ENCODE measurements at regions not wholly inside any gene's neighbourhood (a gene's known extent, or its start where the extent isn't known, plus 50 kb on each side); places are given as distances from the start of the nearest gene placed in this dataset.
"Not testable (repeated sequence)": the region's sequence is repeated elsewhere in the genome, so short reads cannot be mapped to it uniquely, and the experiment has no call there.

DNA sequence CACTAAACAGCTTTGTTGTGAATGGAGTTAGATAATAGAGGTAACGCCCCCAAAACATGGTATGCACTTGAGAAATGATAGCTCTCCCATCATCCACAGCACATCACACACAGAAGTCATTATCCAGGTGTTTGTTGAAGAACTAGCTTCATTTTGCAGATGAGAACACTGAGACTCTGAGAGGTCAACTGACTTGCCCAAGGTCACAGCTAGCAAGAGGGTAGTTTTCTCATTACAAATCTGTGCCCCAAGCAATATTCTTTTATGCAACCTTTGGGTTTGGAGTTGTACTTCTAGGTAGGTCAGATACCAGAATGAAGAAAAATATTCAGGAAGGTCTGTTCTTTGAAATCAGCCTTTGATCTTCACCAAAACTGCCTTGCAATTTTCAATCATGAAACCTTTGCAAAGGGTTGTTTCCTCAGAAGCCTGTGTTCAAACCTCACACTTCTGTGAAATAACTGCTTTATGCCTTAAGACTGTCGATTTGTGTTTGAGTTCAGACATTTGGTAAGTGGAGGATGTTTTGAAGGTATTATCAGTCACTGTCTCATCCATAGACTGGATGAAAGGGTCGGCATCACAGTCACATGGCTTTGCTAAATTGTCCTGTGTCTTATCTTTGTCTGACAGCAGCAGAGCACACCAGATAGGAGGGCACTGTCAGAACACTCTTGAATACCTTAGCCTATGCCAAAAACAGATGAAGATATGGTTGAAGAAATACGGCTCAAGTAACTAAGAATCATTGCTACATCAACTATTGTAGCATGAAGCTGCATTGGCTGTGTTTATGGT, 233.2 kb upstream of the BTG1 start:
- Histone ChIP-seq H3K27ac (no peak overlapping the region), H3K9me3 (no peaks in the 10 kb centered on the region), H3K4me3 (no peak overlapping the region), H3K4me1 (no peaks in the 10 kb centered on the region), H3K27me3 (no peaks in the 10 kb centered on the region), H3K36me3 (no peaks in the 10 kb centered on the region)
- intact Hi-C loops (cut with DNase I) = loop anchor here in 1 of 10 donors (10.0 kb wide), 1 partner anchor 196 kb away; no protein-coding TSS in a partner anchor
- TF ChIP-seq POLR2A (IDR thresholded peaks at IDR 0.05) = no peak
- TF ChIP-seq, protein P1, sequence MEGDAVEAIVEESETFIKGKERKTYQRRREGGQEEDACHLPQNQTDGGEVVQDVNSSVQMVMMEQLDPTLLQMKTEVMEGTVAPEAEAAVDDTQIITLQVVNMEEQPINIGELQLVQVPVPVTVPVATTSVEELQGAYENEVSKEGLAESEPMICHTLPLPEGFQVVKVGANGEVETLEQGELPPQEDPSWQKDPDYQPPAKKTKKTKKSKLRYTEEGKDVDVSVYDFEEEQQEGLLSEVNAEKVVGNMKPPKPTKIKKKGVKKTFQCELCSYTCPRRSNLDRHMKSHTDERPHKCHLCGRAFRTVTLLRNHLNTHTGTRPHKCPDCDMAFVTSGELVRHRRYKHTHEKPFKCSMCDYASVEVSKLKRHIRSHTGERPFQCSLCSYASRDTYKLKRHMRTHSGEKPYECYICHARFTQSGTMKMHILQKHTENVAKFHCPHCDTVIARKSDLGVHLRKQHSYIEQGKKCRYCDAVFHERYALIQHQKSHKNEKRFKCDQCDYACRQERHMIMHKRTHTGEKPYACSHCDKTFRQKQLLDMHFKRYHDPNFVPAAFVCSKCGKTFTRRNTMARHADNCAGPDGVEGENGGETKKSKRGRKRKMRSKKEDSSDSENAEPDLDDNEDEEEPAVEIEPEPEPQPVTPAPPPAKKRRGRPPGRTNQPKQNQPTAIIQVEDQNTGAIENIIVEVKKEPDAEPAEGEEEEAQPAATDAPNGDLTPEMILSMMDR (IDR thresholded peaks at IDR 0.05) = no peak
- 60 to 67% (median 62%) methylated on average over 4 of the region's 4 CpGs for WGBS, 4 donors
- DNase-seq = no peak
- peak in 1 of 4 donors; percentile 20 for ATAC-seq

- not testable (repeated sequence) for H3K9me3 ChIP-seq, DNase-seq, H3K27me3 ChIP-seq, H3K4me1 ChIP-seq, H3K27ac ChIP-seq, H3K4me3 ChIP-seq, H3K36me3 ChIP-seq, ATAC-seq
- 97 to 100% (median 99%) methylated on average over 3 of the region's 3 CpGs for WGBS, 4 donors
- intact Hi-C loops (cut with DNase I) = loop anchor here in 1 of 10 donors (10.0 kb wide), 1 partner anchor 199 kb away; no protein-coding TSS in a partner anchor
Observed at GRCh38 chr12:92375504-92375903, 229.9 kb upstream of the BTG1 start.

GRCh38 chr12:92370828-92371227, 225.2 kb upstream of the BTG1 start:
- Histone ChIP-seq H3K4me3 (no peak overlapping the region), H3K27me3 (no peaks in the 10 kb centered on the region), H3K9me3 (no peaks in the 10 kb centered on the region), H3K4me1 (no peaks in the 10 kb centered on the region), H3K36me3 (no peaks in the 10 kb centered on the region), H3K27ac (no peak overlapping the region)
- intact Hi-C loops (cut with DNase I) = loop anchor here in 1 of 10 donors (10.0 kb wide), 1 partner anchor 204 kb away; no protein-coding TSS in a partner anchor
- TF ChIP-seq, protein P1 (IDR thresholded peaks at IDR 0.05) = no peak
- no peak for TF ChIP-seq POLR2A (IDR thresholded peaks at IDR 0.05)
- no peak for DNase-seq
- no peak for ATAC-seq

DNA sequence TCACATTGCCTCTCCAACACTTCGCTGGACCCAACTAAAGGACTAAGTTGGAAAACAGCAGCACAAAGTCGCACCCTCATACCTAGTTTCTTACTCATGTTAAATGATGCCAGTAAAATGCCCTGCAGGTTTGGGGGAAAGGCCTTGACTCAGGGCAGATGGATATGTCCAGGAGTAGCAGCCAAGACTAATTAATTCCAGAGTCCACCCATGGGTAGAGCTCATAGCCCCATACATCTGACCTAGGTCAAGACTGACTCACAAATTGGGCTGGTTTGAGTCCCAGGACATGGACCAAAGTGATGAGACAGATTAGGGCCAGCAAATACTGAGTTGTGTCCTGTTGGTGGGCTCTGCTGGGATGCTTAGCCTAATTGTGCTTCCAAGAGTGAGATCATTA, 224.0 kb upstream of the BTG1 start:
- H3K9me3 ChIP-seq = no peaks in the 10 kb centered on the region
- no peak for TF ChIP-seq POLR2A (IDR thresholded peaks at IDR 0.05)
- TF ChIP-seq, protein P1 (IDR thresholded peaks at IDR 0.05) = no peak
- H3K4me1 ChIP-seq = peaks cover 0 to 5% (median 0%) of the 10 kb centered on the region in 12 donors
- DNase-seq (no peak), ATAC-seq (peak in 2 of 4 donors; percentile 41 to 51)
- no peaks in the 10 kb centered on the region for H3K36me3 ChIP-seq
- intact Hi-C loops (cut with DNase I) = loop anchor here in 1 of 10 donors (10.0 kb wide), 1 partner anchor 205 kb away; no protein-coding TSS in a partner anchor
- WGBS, 4 donors = 85 to 96% (median 92%) methylated on average over 2 of the region's 2 CpGs
- H3K27ac ChIP-seq = no peak overlapping the region
- H3K4me3 ChIP-seq = no peak overlapping the region
- H3K27me3 ChIP-seq = no peaks in the 10 kb centered on the region

All from heart left ventricle (tissue), 16 donors.